ENCODE measurements at regions not wholly inside any gene's neighbourhood (a gene's known extent, or its start where the extent isn't known, plus 50 kb on each side); places are given as distances from the start of the nearest gene placed in this dataset.

- DNase-seq (ENCODE audit: low read depth in 2 of 2) = no peak
Measured at GRCh38 chr13:22126433-22127021, 455.7 kb downstream of the FGF9 start.

GRCh38 chr13:22127277-22128164 is 456.6 kb downstream of the FGF9 start:
- DNase-seq (ENCODE audit: low read depth in 2 of 2) = no peak

- no peak for DNase-seq (ENCODE audit: low read depth in 2 of 2)
Measured at GRCh38 chr13:22128441-22129408, 457.9 kb downstream of the FGF9 start.

GRCh38 chr13:22130254-22130653 is 459.4 kb downstream of the FGF9 start:
- DNase-seq (ENCODE audit: low read depth in 2 of 2) = no peak

- DNase-seq (ENCODE audit: low read depth in 2 of 2) = no peak
Measured at GRCh38 chr13:22134261-22134660, 463.4 kb downstream of the FGF9 start.

GRCh38 chr13:22135446-22135845 is 464.6 kb downstream of the FGF9 start:
- no peak for DNase-seq (ENCODE audit: low read depth in 2 of 2)

GRCh38 chr13:22137361-22138050 is 466.6 kb downstream of the FGF9 start:
- DNase-seq (ENCODE audit: low read depth in 2 of 2) = no peak

- no peak for DNase-seq (ENCODE audit: low read depth in 2 of 2)
Measured at GRCh38 chr13:22138947-22139346, 468.1 kb downstream of the FGF9 start.

GRCh38 chr13:22141716-22142115 is 470.8 kb downstream of the FGF9 start:
- DNase-seq (ENCODE audit: low read depth in 2 of 2) = no peak

GRCh38 chr13:22143671-22144070 is 472.8 kb downstream of the FGF9 start:
- DNase-seq (ENCODE audit: low read depth in 2 of 2) = no peak

- no peak for DNase-seq (ENCODE audit: low read depth in 2 of 2)
Measured at GRCh38 chr13:22144806-22145205, 473.9 kb downstream of the FGF9 start.

- no peak for DNase-seq (ENCODE audit: low read depth in 2 of 2)
Measured at GRCh38 chr13:22148187-22148586, 477.3 kb downstream of the FGF9 start.

GRCh38 chr13:22152751-22153150 is 481.9 kb downstream of the FGF9 start:
- no peak for DNase-seq (ENCODE audit: low read depth in 2 of 2)

GRCh38 chr13:22154041-22154440 is 483.2 kb downstream of the FGF9 start:
- no peak for DNase-seq (ENCODE audit: low read depth in 2 of 2)

GRCh38 chr13:22161871-22162270 is 491.0 kb downstream of the FGF9 start:
- no peak for DNase-seq (ENCODE audit: low read depth in 2 of 2)

GRCh38 chr13:22162889-22163288 is 492.0 kb downstream of the FGF9 start:
- no peak for DNase-seq (ENCODE audit: low read depth in 2 of 2)

GRCh38 chr13:22168437-22169190 is 497.7 kb downstream of the FGF9 start:
- no peak for DNase-seq (ENCODE audit: low read depth in 2 of 2)

GRCh38 chr13:22169473-22169872 is 498.6 kb downstream of the FGF9 start:
- no peak for DNase-seq (ENCODE audit: low read depth in 2 of 2)

- no peak for DNase-seq (ENCODE audit: low read depth in 2 of 2)
Measured at GRCh38 chr13:22173610-22174009, 502.7 kb downstream of the FGF9 start.

GRCh38 chr13:22175241-22175640 is 504.4 kb downstream of the FGF9 start:
- DNase-seq (ENCODE audit: low read depth in 2 of 2) = no peak

- no peak for DNase-seq (ENCODE audit: low read depth in 2 of 2)
Measured at GRCh38 chr13:22175815-22176214, 504.9 kb downstream of the FGF9 start.
